GM12878 (cell line): ENCODE measurements at regions not wholly inside any gene's neighbourhood (a gene's known extent, or its start where the extent isn't known, plus 50 kb on each side); places are given as distances from the start of the nearest gene placed in this dataset.
A peak's percentile ranks its signal among the peaks of the same experiment; 100 is the strongest.

Experiments used
- ATAC-seq: fragments of 200-7000 bp; cut with Tn5 transposase; 3 replicates; pipeline ENCODE4 v1.9.1; 2020; ENCODE audit warnings: mild to moderate bottlenecking, moderate library complexity
- BruUV-seq: library from RNA; stranded (reverse); fragments of 400-500 nt; replicated peaks from 2 replicates; lab custom pipeline; 2021; lab: Mats Ljungman, UMichigan
- CTCF ChIA-PET: fragments of 300-600 bp; sonication (Branson Sonifier 250); formaldehyde crosslinking; extraction: SDS; loops from one replicate; lab custom pipeline; 2021; ENCODE audit warnings: inconsistent platforms; lab: Yijun Ruan, JAX
- POLR2A ChIA-PET: fragments of 350-600 bp; formaldehyde crosslinking; extraction: SDS; loops from one replicate; lab custom pipeline; 2021; ENCODE audit warnings: inconsistent platforms; lab: Charles Lee
- RAD21 ChIA-PET: fragments of 300-600 bp; sonication (Branson Sonifier 250); formaldehyde crosslinking; loops from one replicate; lab custom pipeline; 2023; ENCODE audit warnings: antibody characterized with exemption; ENCODE audit not compliant: unreplicated experiment; lab: Charles Lee
- SMC1A ChIA-PET: fragments of 300-600 bp; sonication (Branson Sonifier 250); formaldehyde crosslinking; loops from one replicate; lab custom pipeline; 2023; ENCODE audit not compliant: unreplicated experiment, uncharacterized antibody; lab: Charles Lee
- DNase-seq: peaks from one replicate; pipeline ENCODE4 v3.0.0-alpha.2; 2011; ENCODE audit warnings: low read depth, low spot score
- FAIRE-seq: peaks from 3 replicates; lab custom pipeline; 2011; peaks lifted over from hg19 to GRCh38; lab: Jason Lieb, UNC
- H2AFZ ChIP-seq: 2 replicates; pipeline ENCODE4 v1.6.0; 2011; ENCODE audit warnings: low read depth, low read length, control low read depth; ENCODE audit not compliant: control insufficient read depth
- H3K27ac ChIP-seq: 2 replicates; pipeline ENCODE4 v1.5.1; 2011; ENCODE audit warnings: control low read depth; ENCODE audit not compliant: control insufficient read depth, insufficient read depth
- H3K27me3 ChIP-seq, 2 experiments: replicated peaks in 1 of 2; 2 replicates each; pipeline versions ENCODE4 v1.6.0 to v1.6.1; 2011; ENCODE audit warnings: low read length in 1 of 2; ENCODE audit not compliant: control insufficient read depth in 2 of 2, insufficient read depth in 2 of 2
- H3K36me3 ChIP-seq, 2 experiments: 2 replicates each; pipeline ENCODE4 v1.5.1; 2011; ENCODE audit warnings: low read length in 1 of 2; ENCODE audit not compliant: control insufficient read depth in 2 of 2, insufficient read depth in 2 of 2
- H3K4me1 ChIP-seq: 2 replicates; pipeline ENCODE4 v1.6.1; 2011; ENCODE audit warnings: mild to moderate bottlenecking, low read length, moderate library complexity, mixed read lengths; ENCODE audit not compliant: control insufficient read depth, insufficient read depth
- H3K4me2 ChIP-seq: 2 replicates; pipeline ENCODE4 v1.6.0; 2011; ENCODE audit warnings: control low read depth; ENCODE audit not compliant: control insufficient read depth, insufficient read depth
- H3K4me3 ChIP-seq: fragments of 200-600 bp; sonication (generic); 2 replicates; pipeline ENCODE4 v1.5.1; 2016
- H3K79me2 ChIP-seq: 2 replicates; pipeline ENCODE4 v1.6.0; 2011; ENCODE audit warnings: low read length; ENCODE audit not compliant: control insufficient read depth, insufficient read depth
- H3K9ac ChIP-seq: 2 replicates; pipeline ENCODE4 v1.8.0; 2011; ENCODE audit warnings: low read length, control low read depth, mixed read lengths; ENCODE audit not compliant: control insufficient read depth, insufficient read depth
- H3K9me3 ChIP-seq: replicated peaks from 3 replicates; pipeline ENCODE4 v1.5.1; 2011; ENCODE audit warnings: mild to moderate bottlenecking, low read length; ENCODE audit not compliant: control insufficient read depth, insufficient read depth
- H4K20me1 ChIP-seq: 2 replicates; pipeline ENCODE4 v1.6.0; 2011; ENCODE audit not compliant: control insufficient read depth, insufficient read depth
- DPF2 ChIP-seq: fragments of 450-650 bp; IDR thresholded peaks from 2 replicates; pipeline ENCODE4 v1.6.1; 2017; ENCODE audit warnings: mild to moderate bottlenecking
- IKZF1 ChIP-seq: fragments of 450-650 bp; conservative IDR thresholded peaks from 2 replicates; pipeline ENCODE4 v1.6.1; 2017; ENCODE audit warnings: antibody characterized with exemption, mild to moderate bottlenecking
- IKZF2 ChIP-seq, 2 experiments: fragments of 450-650 bp; IDR thresholded peaks; 2 replicates each; pipeline ENCODE4 v1.6.1; 2017; ENCODE audit warnings: mild to moderate bottlenecking in 2 of 2, moderate library complexity in 2 of 2
- MEF2B ChIP-seq: fragments of 450-650 bp; IDR thresholded peaks from 2 replicates; pipeline ENCODE4 v1.6.1; 2018; ENCODE audit warnings: mild to moderate bottlenecking, moderate library complexity; ENCODE audit not compliant: partially characterized antibody, poor library complexity, severe bottlenecking
- MTA2 ChIP-seq: fragments of 450-650 bp; IDR thresholded peaks from 2 replicates; pipeline ENCODE4 v1.6.1; 2016; ENCODE audit warnings: low read depth, mild to moderate bottlenecking, moderate library complexity
- RBBP5 ChIP-seq: fragments of 200-600 bp; sonication (generic); conservative IDR thresholded peaks from 2 replicates; pipeline ENCODE4 v1.6.1; 2016
- SPI1 ChIP-seq: IDR thresholded peaks from 2 replicates; pipeline ENCODE4 v1.6.1; 2011; ENCODE audit warnings: low read depth, mild to moderate bottlenecking, low read length, moderate library complexity, borderline replicate concordance; ENCODE audit not compliant: insufficient read depth
- WGBS: methylation state at CpG from one replicate; pipeline ENCODE4 v1.1.6; 2016; ENCODE audit warnings: low lambda C conversion rate; ENCODE audit not compliant: insufficient replicate concordance, insufficient coverage; ENCODE audit errors: missing lambda C conversion rate; 5-methylcytosine and 5-hydroxymethylcytosine counted together
- in situ Hi-C: fragments of 300-500 bp; cut with MboI; formaldehyde crosslinking; loops from 9 replicates; pipeline ENCODE4 v1.14.3; 2018; ENCODE audit warnings: mixed read lengths
- intact Hi-C: fragments of 100-400 bp; cut with micrococcal nuclease; formaldehyde crosslinking; loops from one replicate; pipeline ENCODE4 v1.14.2; 2022; ENCODE audit not compliant: unreplicated experiment
- TF ChIP-seq, protein P1 (sequence below): fragments of 450-650 bp; IDR thresholded peaks from 2 replicates; pipeline ENCODE4 v1.6.1; 2017; ENCODE audit warnings: low read depth, mild to moderate bottlenecking, moderate library complexity

DNA sequence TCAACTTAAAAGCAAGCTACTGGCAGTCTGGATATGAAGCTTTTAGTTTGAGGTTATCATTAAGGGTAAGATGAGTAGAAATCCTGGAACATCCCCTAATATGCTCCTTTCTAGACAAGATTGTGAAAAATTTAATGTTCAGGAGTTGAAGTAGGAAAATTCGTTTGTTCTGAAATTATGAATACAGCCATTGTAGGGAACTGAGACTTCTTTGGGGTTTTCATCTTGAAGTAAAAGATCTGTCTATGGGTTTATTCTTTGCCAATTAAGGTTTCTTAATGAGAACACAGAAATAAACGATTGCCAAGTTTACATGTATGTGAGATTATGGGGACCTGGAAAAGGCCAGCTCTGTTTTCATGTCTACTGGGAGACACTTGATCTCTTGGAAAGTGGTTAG lies 225.6 kb upstream of the MOCS1 start:
- 0 out of 2 replicates have a peak, but pooled peaks have one; percentile 26 for TF ChIP-seq IKZF1
- peak; percentile 72; the same call in 1 of the 2 replicates for TF ChIP-seq SPI1
- TF ChIP-seq, protein P1, sequence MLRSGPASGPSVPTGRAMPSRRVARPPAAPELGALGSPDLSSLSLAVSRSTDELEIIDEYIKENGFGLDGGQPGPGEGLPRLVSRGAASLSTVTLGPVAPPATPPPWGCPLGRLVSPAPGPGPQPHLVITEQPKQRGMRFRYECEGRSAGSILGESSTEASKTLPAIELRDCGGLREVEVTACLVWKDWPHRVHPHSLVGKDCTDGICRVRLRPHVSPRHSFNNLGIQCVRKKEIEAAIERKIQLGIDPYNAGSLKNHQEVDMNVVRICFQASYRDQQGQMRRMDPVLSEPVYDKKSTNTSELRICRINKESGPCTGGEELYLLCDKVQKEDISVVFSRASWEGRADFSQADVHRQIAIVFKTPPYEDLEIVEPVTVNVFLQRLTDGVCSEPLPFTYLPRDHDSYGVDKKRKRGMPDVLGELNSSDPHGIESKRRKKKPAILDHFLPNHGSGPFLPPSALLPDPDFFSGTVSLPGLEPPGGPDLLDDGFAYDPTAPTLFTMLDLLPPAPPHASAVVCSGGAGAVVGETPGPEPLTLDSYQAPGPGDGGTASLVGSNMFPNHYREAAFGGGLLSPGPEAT: peak; percentile 70
- peak; percentile 28; the same call in 1 of the 2 replicates for TF ChIP-seq DPF2
- TF ChIP-seq MTA2: peak; percentile 95
- no peak for TF ChIP-seq MEF2B
- no peak for TF ChIP-seq RBBP5
- peak; percentile 55 to 62; a peak in 2 of 4 replicates for TF ChIP-seq IKZF2 (IDR thresholded peaks at IDR 0.05)
- POLR2A ChIA-PET: interaction anchor here (1.4 to 1.9 kb wide), 2 partner anchors 11 to 18 kb away, joined by 4 to 14 read pairs; no protein-coding TSS in a partner anchor
- CTCF ChIA-PET: interaction anchor here (1.1 to 1.2 kb wide), 2 partner anchors 8 to 178 kb away, joined by 3 to 4 read pairs; no protein-coding TSS in a partner anchor
- Histone ChIP-seq H3K9ac (no peak overlapping the region), H3K27ac (no peak overlapping the region), H3K4me3 (no peak overlapping the region), H3K9me3 (no peaks in the 10 kb centered on the region; the same call in 2 of the 3 replicates), H3K4me2 (no peak overlapping the region), H2AFZ (no peak overlapping the region), H3K27me3 (no peaks in the 10 kb centered on the region), H4K20me1 (no peaks in the 10 kb centered on the region), H3K79me2 (no peaks in the 10 kb centered on the region), H3K4me1 (no peaks in the 10 kb centered on the region), H3K36me3 (no peaks in the 10 kb centered on the region)
- no peak for DNase-seq
- SMC1A ChIA-PET: interaction anchor here (0.6 to 10.4 kb wide), 5 partner anchors 9 to 93 kb away, joined by 3 to 131 read pairs (median 12); no protein-coding TSS in a partner anchor
- intact Hi-C loops (no loop called here), in situ Hi-C loops (no loop called here)
- ATAC-seq: no peak; the same call in 1 of the 3 replicates
- RAD21 ChIA-PET: interaction anchor here (0.8 to 1.7 kb wide), 3 partner anchors 11 to 135 kb away, joined by 3 to 9 read pairs (median 4); no protein-coding TSS in a partner anchor
- no peak for FAIRE-seq
- no TSS peak for BruUV-seq
- 0% methylated on average over 2 of the region's 2 CpGs for WGBS
